GM18909 (cell line): ENCODE measurements at regions not wholly inside any gene's neighbourhood (a gene's known extent, or its start where the extent isn't known, plus 50 kb on each side); places are given as distances from the start of the nearest gene placed in this dataset.
"Not testable (repeated sequence)": the region's sequence is repeated elsewhere in the genome, so short reads cannot be mapped to it uniquely, and the experiment has no call there.

Experiments
- ATAC-seq: cut with Tn5 transposase; IDR thresholded peaks from one replicate; pipeline ENCODE4 v1.9.1; 2021; ENCODE audit warnings: mild to moderate bottlenecking; ENCODE audit not compliant: unreplicated experiment, poor library complexity

DNA sequence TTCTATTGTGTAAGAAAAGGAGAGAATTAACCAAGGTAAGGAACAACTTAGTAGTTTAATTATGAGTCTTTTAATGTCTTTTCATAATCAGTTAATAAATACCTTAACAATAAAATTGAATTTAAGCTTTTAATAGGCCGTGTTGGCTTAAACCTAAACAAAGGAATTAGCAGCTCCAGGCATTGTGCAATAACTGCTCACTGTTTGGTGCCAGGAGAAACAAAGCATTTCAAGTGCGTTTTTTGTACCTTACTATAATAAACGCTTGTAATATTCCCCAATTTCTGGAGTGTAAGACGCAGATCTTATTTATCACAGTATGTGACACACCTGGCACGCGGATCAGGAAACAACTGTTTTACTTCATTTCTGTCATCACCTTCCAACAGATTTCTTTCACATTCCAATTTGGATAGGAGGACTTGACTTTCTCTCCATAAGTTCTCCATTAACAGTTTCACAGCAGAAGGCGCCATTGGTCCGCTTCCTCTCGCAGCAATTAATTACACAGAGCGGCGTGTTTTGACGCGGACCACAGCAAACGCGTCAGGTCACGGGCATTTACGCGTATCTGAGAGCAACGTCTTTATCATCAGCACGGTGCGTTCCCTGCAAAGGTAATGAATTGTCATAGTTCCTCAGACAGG lies 335.8 kb upstream of the NT5E start:
- no peak for ATAC-seq

GRCh38 chr6:85112540-85112939 lies 337.3 kb upstream of the NT5E start:
- ATAC-seq: no peak

DNA sequence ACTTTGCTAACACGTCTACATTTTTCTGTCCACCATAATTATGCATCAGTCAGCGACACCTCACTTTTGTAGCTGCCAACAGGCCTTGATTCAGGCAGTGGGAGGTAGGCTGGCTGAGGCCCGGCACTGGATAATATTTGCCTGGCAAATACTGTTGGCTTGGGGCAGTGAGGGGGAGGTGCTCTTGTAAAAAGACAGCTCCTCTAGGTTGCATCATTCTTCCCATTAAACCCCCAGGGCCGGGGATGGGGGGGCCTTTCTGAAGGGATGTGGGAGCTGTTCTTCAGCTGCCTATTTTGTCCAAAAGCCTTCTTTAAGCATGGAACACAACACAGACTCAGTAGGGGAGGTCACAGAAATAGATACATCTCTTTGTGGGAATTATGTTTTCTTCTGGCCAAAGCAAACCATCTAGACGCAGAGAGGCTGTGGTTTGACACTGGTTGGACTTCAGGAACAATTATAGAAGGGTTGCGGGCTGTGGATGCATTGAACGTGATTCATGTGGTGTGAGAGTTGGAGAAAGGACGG lies 338.3 kb upstream of the NT5E start:
- no peak for ATAC-seq

- no peak for ATAC-seq
These were observed 338.9 kb upstream of the NT5E start for GRCh38 chr6:85110943-85111342.

- ATAC-seq: no peak
These were observed 342.2 kb upstream of the NT5E start for GRCh38 chr6:85107701-85108100.

DNA sequence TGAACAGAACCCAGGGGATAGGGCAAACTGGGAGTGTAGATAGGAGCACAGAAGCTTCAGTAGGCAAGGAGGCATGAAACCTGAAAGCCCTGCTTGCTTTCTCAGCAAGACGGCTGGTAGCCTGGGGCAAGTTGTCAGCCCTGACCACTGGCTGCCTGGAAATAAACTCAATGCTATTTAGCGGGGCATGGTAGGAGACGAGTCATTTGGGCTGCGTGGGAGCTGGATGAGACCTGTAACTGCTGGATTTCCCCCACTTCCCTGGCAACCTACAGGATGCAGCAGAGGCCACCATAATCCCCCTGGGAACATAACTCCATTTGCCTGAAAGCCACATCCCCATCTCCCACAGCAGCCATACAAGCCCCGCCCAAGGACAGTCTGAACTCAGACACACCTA lies 332.6 kb upstream of the TBX18 start:
- no peak for ATAC-seq

DNA sequence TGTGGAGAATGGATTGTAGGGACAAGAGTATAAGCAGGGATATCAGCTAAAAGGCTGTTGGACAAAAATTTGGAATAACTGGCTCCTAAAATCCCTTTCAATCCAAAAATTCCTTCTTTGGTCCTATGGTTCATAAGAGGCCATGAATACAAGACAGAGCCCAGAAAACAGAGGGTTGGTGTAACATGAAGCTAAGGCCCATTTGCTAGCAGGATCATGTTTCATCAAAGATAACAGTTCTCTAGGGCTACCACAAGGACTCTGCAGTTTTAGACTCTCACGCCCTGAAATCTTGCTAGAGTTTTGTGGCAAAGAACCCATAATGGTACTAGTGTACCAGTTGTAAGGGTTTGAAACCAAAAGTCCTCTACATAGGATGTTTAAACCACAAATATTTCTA lies 327.8 kb upstream of the TBX18 start:
- ATAC-seq: no peak

GRCh38 chr6:85089255-85089654 lies 324.9 kb upstream of the TBX18 start:
- no peak for ATAC-seq

GRCh38 chr6:85085875-85086274 lies 321.5 kb upstream of the TBX18 start:
- no peak for ATAC-seq

DNA sequence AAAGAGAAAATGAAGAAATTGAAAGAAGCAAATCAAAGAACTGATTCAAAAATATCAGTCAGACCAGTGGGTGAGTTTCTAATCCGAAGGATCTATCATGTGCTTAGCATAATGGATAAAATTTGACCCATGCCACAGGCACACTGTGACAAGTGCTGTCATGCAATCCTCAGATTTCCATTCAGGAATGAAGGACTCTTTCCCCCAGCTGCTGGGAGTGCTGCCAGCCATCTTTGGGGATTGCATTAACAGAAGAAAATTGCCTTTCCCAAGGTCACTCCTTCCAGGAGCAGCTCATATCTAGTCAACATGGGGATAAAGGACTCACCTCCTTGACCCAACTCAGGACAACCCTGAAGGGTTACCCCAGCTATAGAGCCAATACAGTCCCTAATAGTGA lies 316.7 kb upstream of the TBX18 start:
- ATAC-seq: no peak

DNA sequence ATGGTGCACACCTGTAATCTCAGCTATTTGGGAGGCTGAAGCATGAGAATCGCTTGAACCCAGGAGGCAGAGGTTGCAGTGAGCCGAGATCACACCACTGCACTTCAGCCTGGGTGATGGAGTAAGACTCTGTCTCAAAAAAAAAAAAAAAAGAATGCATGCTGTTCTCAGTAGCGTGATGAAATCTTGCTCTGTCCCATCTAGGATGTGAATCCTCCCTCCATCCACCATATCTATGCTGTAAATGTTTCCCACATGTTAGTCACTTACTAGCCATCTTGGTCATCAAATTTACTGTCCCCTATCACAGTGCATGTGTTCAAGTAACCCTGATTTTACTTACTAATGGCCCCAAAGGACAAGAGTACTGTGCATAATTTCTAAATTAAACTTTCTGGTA lies 315.4 kb upstream of the TBX18 start:
- no peak for ATAC-seq

- ATAC-seq: no peak
These were observed 313.7 kb upstream of the TBX18 start for GRCh38 chr6:85078058-85078457.

DNA sequence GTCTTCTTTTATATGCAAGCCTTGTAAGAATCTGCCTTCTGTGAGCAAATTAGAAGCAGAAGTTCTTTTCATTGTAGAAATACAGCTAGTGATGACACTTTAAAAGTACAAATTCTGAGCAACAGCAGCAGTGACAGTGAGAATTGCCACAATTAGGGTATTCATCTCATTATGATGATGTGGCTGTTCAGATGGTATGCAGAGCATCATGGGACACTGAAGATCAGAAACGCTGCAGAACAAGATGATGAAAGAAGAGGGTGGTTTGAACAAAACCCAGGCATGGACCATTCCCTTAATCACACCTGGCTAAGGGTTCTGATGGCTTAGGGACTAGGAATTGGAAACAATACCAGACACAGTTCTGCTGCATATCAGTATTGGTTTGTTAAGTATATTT lies 312.7 kb upstream of the TBX18 start:
- no peak for ATAC-seq

DNA sequence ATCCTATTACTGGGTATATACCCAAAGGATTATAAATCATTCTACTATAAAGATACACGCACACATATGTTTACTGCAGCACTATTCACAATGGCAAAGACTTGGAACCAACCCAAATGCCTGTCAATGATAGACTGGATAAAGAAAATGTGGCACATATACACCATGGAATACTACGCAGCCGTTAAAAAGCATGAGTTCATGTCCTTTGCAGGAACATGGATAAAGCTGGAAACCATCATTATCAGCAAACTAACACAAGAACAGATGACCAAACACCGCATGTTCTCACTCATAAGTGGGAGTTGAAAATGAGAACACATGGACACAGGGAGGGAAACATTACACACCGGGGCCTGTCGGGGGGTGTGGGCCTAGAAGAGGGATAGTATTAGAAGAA lies 307.4 kb upstream of the TBX18 start:
- ATAC-seq: not testable (repeated sequence)

- ATAC-seq: no peak
These were observed 305.2 kb upstream of the TBX18 start for GRCh38 chr6:85069577-85069976.

GRCh38 chr6:85068221-85068620 lies 303.8 kb upstream of the TBX18 start:
- ATAC-seq: no peak

GRCh38 chr6:85066266-85066665 lies 301.9 kb upstream of the TBX18 start:
- ATAC-seq: no peak

GRCh38 chr6:85065831-85066230 lies 301.4 kb upstream of the TBX18 start:
- no peak for ATAC-seq

DNA sequence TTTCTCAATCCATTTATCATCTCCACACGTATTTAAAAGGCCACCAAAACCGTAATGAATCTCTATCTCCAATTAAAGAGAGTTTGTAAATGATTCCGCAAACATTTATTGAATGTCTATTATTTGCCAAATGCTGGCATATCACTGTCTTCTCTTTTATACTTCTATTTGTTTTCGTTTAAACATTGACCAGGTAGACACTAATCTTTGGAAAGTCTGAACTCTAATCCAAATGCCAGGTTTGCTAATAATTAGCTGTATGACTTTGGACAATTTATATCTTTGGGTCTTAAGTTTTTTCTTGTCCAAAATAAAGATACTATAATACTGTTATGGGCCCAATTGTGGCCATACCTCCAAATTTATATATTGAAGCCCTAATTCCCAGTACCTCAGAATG lies 299.2 kb upstream of the TBX18 start:
- no peak for ATAC-seq

- no peak for ATAC-seq
These were observed 298.5 kb upstream of the TBX18 start for GRCh38 chr6:85062884-85063283.

GRCh38 chr6:85058806-85059205 lies 294.4 kb upstream of the TBX18 start:
- ATAC-seq: no peak

- no peak for ATAC-seq
These were observed 285.8 kb upstream of the TBX18 start for GRCh38 chr6:85050149-85050548.

- ATAC-seq: no peak
These were observed 284.9 kb upstream of the TBX18 start for GRCh38 chr6:85049282-85049681.
